ENCODE measurements at regions not wholly inside any gene's neighbourhood (a gene's known extent, or its start where the extent isn't known, plus 50 kb on each side); places are given as distances from the start of the nearest gene placed in this dataset.
A peak's percentile ranks its signal among the peaks of the same experiment; 100 is the strongest.

GRCh38 chr1:113252166-113252565 lies 138.1 kb upstream of the MAGI3 start:
- H3K27me3 ChIP-seq (ENCODE audit: control insufficient read depth, insufficient read depth, low read length) = no peaks in the 10 kb centered on the region
- H3K36me3 ChIP-seq (ENCODE audit: control insufficient read depth, insufficient read depth, low read length) = no peaks in the 10 kb centered on the region
- no peak overlapping the region for H3K4me3 ChIP-seq (ENCODE audit: low read length)
- H3K27ac ChIP-seq (ENCODE audit: low read depth, low read length) = no peak overlapping the region
- H3K9ac ChIP-seq (ENCODE audit: low read length) = no peak overlapping the region
- H3K4me1 ChIP-seq (ENCODE audit: control insufficient read depth, insufficient read depth, low read length) = no peaks in the 10 kb centered on the region

DNA sequence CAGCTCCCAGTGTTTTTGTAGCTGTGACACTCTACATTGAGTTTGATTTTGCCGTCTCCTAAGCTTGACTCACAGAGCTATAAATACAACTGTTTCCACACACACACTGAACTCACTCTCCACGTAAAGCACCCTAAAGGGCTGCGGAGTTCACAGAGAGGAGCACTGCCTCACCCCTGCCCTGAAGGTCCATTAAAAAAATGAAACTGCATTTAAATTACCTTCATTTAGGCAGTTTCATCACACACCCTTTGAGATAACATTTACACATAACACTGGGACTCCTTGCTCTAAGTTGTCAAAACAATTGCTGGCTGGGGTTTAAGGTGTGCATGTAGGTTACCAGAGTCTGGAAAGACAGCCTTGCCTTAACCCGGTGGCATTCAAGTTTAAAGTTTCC lies 137.1 kb upstream of the MAGI3 start:
- Histone ChIP-seq H3K36me3 (ENCODE audit: control insufficient read depth, insufficient read depth, low read length) (no peaks in the 10 kb centered on the region), H3K4me1 (ENCODE audit: control insufficient read depth, insufficient read depth, low read length) (no peaks in the 10 kb centered on the region), H3K27ac (ENCODE audit: low read depth, low read length) (no peak overlapping the region), H3K27me3 (ENCODE audit: control insufficient read depth, insufficient read depth, low read length) (no peaks in the 10 kb centered on the region), H3K9ac (ENCODE audit: low read length) (no peak overlapping the region), H3K4me3 (ENCODE audit: low read length) (peak overlapping the region; percentile 5)

DNA sequence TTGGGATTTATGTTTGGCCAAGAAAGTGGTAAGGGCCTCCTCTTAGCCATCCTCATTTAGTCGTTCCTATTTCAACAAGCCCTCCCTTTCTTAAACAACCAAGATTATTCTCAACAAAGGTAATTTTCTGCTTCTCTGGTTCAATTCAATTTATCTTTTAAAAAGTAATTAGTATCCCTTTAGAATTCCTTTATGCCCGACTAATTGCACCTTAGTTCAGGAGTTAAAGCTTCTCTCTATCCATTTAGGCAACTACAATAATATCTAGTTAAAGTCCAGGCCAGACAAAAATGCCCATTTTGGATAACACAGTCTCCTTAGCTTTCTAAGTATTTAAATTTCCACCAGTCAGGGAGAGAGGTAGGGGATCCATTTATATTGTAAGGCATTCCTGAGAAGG lies 136.7 kb upstream of the MAGI3 start:
- H3K27ac ChIP-seq (ENCODE audit: low read depth, low read length) = no peak overlapping the region
- H3K9ac ChIP-seq (ENCODE audit: low read length) = no peak overlapping the region
- H3K27me3 ChIP-seq (ENCODE audit: control insufficient read depth, insufficient read depth, low read length) = no peaks in the 10 kb centered on the region
- no peaks in the 10 kb centered on the region for H3K4me1 ChIP-seq (ENCODE audit: control insufficient read depth, insufficient read depth, low read length)
- H3K36me3 ChIP-seq (ENCODE audit: control insufficient read depth, insufficient read depth, low read length) = no peaks in the 10 kb centered on the region
- no peak overlapping the region for H3K4me3 ChIP-seq (ENCODE audit: low read length)

- no peak overlapping the region for H3K4me3 ChIP-seq (ENCODE audit: low read length)
- no peaks in the 10 kb centered on the region for H3K27me3 ChIP-seq (ENCODE audit: control insufficient read depth, insufficient read depth, low read length)
- no peak overlapping the region for H3K9ac ChIP-seq (ENCODE audit: low read length)
- H3K4me1 ChIP-seq (ENCODE audit: control insufficient read depth, insufficient read depth, low read length) = no peaks in the 10 kb centered on the region
- no peaks in the 10 kb centered on the region for H3K36me3 ChIP-seq (ENCODE audit: control insufficient read depth, insufficient read depth, low read length)
- H3K27ac ChIP-seq (ENCODE audit: low read depth, low read length) = no peak overlapping the region
These were observed 135.1 kb upstream of the MAGI3 start for GRCh38 chr1:113255038-113255719.

- H3K4me1 ChIP-seq (ENCODE audit: control insufficient read depth, insufficient read depth, low read length) = no peaks in the 10 kb centered on the region
- H3K27me3 ChIP-seq (ENCODE audit: control insufficient read depth, insufficient read depth, low read length) = no peaks in the 10 kb centered on the region
- no peaks in the 10 kb centered on the region for H3K36me3 ChIP-seq (ENCODE audit: control insufficient read depth, insufficient read depth, low read length)
- no peak overlapping the region for H3K27ac ChIP-seq (ENCODE audit: low read depth, low read length)
- H3K9ac ChIP-seq (ENCODE audit: low read length) = no peak overlapping the region
- H3K4me3 ChIP-seq (ENCODE audit: low read length) = no peak overlapping the region
These were observed 134.5 kb upstream of the MAGI3 start for GRCh38 chr1:113255720-113256347.

GRCh38 chr1:113256348-113256729 lies 134.0 kb upstream of the MAGI3 start:
- Histone ChIP-seq H3K36me3 (ENCODE audit: control insufficient read depth, insufficient read depth, low read length) (no peaks in the 10 kb centered on the region), H3K27me3 (ENCODE audit: control insufficient read depth, insufficient read depth, low read length) (no peaks in the 10 kb centered on the region), H3K4me3 (ENCODE audit: low read length) (no peak overlapping the region), H3K27ac (ENCODE audit: low read depth, low read length) (no peak overlapping the region), H3K4me1 (ENCODE audit: control insufficient read depth, insufficient read depth, low read length) (no peaks in the 10 kb centered on the region), H3K9ac (ENCODE audit: low read length) (no peak overlapping the region)

DNA sequence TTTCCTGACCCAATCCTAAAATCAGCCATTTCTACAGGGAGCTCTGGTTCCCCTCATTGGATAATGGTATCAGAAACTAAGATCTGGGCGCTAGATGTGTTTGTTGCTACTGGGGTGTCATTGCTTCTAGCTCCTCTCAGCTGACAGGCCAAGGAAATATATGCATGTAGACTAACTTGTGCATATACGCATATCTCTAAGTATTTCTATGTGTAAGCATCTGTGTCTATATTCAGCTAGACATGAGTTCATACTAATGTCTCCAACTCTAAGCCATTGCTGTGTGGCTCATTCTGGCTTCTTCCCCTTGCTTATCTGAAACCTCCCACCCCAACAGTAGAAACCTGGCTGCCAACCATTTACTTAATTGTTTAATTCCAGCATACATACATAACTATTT lies 130.3 kb upstream of the MAGI3 start:
- Histone ChIP-seq H3K27ac (ENCODE audit: low read depth, low read length) (no peak overlapping the region), H3K9ac (ENCODE audit: low read length) (no peak overlapping the region), H3K27me3 (ENCODE audit: control insufficient read depth, insufficient read depth, low read length) (no peaks in the 10 kb centered on the region), H3K4me3 (ENCODE audit: low read length) (no peak overlapping the region), H3K36me3 (ENCODE audit: control insufficient read depth, insufficient read depth, low read length) (no peaks in the 10 kb centered on the region), H3K4me1 (ENCODE audit: control insufficient read depth, insufficient read depth, low read length) (no peaks in the 10 kb centered on the region)

DNA sequence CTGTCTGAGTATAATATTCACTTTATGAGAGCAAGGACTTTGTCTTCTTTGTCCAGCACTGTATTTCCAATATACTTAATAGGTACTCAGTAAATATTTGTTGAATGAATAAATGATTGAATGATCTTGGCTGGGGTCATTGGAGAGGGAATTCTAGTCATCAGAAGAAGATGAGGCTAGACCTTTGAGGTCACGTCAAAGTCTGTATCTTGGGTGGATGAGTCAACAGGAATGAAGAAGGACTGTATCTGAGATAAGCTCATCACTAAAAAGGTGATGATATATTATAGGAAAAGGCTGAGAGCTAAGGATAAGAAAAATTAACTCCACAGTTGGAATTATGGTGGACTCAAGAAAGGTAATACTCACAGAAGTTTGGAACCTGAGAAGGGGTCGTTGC lies 125.1 kb upstream of the MAGI3 start:
- Histone ChIP-seq H3K4me3 (ENCODE audit: low read length) (no peak overlapping the region), H3K9ac (ENCODE audit: low read length) (no peak overlapping the region), H3K4me1 (ENCODE audit: control insufficient read depth, insufficient read depth, low read length) (no peaks in the 10 kb centered on the region), H3K36me3 (ENCODE audit: control insufficient read depth, insufficient read depth, low read length) (no peaks in the 10 kb centered on the region), H3K27me3 (ENCODE audit: control insufficient read depth, insufficient read depth, low read length) (no peaks in the 10 kb centered on the region), H3K27ac (ENCODE audit: low read depth, low read length) (no peak overlapping the region)

DNA sequence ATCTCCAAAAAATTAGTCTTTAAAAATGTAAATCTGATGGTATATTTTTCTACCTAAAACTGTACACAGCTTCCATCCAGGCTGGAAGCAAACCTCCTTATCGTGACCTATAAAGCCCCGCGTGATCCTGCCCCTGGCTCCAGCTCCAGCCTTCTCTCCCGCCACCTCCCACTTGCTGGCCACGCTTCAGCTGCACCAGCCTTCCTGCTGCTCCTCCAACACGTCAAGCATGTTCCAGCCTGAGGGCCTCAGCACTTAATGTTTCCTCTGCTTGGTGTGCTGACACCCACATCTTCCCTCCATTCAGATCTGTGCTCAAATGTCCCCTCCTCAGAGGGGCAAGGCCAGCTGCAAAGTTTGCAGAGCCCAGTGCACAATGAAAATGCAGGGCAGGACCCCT lies 123.5 kb upstream of the MAGI3 start:
- Histone ChIP-seq H3K9ac (ENCODE audit: low read length) (no peak overlapping the region), H3K27ac (ENCODE audit: low read depth, low read length) (no peak overlapping the region), H3K27me3 (ENCODE audit: control insufficient read depth, insufficient read depth, low read length) (no peaks in the 10 kb centered on the region), H3K4me1 (ENCODE audit: control insufficient read depth, insufficient read depth, low read length) (no peaks in the 10 kb centered on the region), H3K4me3 (ENCODE audit: low read length) (no peak overlapping the region), H3K36me3 (ENCODE audit: control insufficient read depth, insufficient read depth, low read length) (no peaks in the 10 kb centered on the region)

GRCh38 chr1:113269168-113269963 lies 120.9 kb upstream of the MAGI3 start:
- H3K4me3 ChIP-seq (ENCODE audit: low read length) = no peak overlapping the region
- H3K9ac ChIP-seq (ENCODE audit: low read length) = no peak overlapping the region
- no peaks in the 10 kb centered on the region for H3K27me3 ChIP-seq (ENCODE audit: control insufficient read depth, insufficient read depth, low read length)
- no peaks in the 10 kb centered on the region for H3K4me1 ChIP-seq (ENCODE audit: control insufficient read depth, insufficient read depth, low read length)
- no peaks in the 10 kb centered on the region for H3K36me3 ChIP-seq (ENCODE audit: control insufficient read depth, insufficient read depth, low read length)
- H3K27ac ChIP-seq (ENCODE audit: low read depth, low read length) = no peak overlapping the region

- Histone ChIP-seq H3K36me3 (ENCODE audit: control insufficient read depth, insufficient read depth, low read length) (no peaks in the 10 kb centered on the region), H3K27me3 (ENCODE audit: control insufficient read depth, insufficient read depth, low read length) (no peaks in the 10 kb centered on the region), H3K4me1 (ENCODE audit: control insufficient read depth, insufficient read depth, low read length) (no peaks in the 10 kb centered on the region), H3K9ac (ENCODE audit: low read length) (no peak overlapping the region), H3K27ac (ENCODE audit: low read depth, low read length) (no peak overlapping the region), H3K4me3 (ENCODE audit: low read length) (no peak overlapping the region)
These were observed 119.3 kb upstream of the MAGI3 start for GRCh38 chr1:113271039-113271438.

DNA sequence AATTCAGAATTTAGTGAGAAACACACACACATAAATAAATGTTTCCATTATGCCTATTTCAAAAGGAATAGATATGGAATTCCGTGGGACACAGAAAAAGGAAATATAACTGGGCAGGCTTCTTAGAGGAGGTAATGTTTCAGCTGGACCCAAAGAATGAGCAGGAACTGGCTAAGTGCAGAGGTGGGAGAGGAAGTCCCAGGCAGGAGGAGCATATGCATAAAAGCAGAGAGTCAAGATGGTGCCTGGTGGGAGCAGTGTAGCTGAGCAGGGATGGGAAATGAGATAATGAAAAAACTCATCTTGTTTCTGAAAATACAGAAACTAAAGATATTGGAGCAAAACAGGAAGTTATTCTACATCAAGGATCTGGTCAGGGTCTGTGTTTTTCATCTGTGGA lies 115.2 kb upstream of the MAGI3 start:
- Histone ChIP-seq H3K27me3 (ENCODE audit: control insufficient read depth, insufficient read depth, low read length) (no peaks in the 10 kb centered on the region), H3K4me1 (ENCODE audit: control insufficient read depth, insufficient read depth, low read length) (no peaks in the 10 kb centered on the region), H3K27ac (ENCODE audit: low read depth, low read length) (no peak overlapping the region), H3K4me3 (ENCODE audit: low read length) (no peak overlapping the region), H3K9ac (ENCODE audit: low read length) (no peak overlapping the region), H3K36me3 (ENCODE audit: control insufficient read depth, insufficient read depth, low read length) (no peaks in the 10 kb centered on the region)
